Sigmoid colon (tissue), 6 donors: ENCODE measurements at regions not wholly inside any gene's neighbourhood (a gene's known extent, or its start where the extent isn't known, plus 50 kb on each side); places are given as distances from the start of the nearest gene placed in this dataset.

Source experiments
- DNase-seq: peaks from one replicate; pipeline ENCODE4 v3.0.0-alpha.2; 2019
- H3K27ac ChIP-seq, 4 donors: fragments of 200-600 bp; sonication (generic); one replicate each; pipeline ENCODE4 v1.5.1; 2016 to 2019; ENCODE audit warnings: mild to moderate bottlenecking in 1 of 4
- H3K27me3 ChIP-seq, 3 donors: fragments of 200-600 bp; sonication (generic); one replicate each; pipeline ENCODE4 v1.5.1; 2019; ENCODE audit warnings: mild to moderate bottlenecking in 1 of 3
- H3K36me3 ChIP-seq, 4 donors: fragments of 200-600 bp; sonication (generic); one replicate each; pipeline ENCODE4 v1.5.1; 2016 to 2019
- H3K4me1 ChIP-seq, 4 donors: fragments of 200-600 bp; sonication (generic); one replicate each; pipeline ENCODE4 v1.5.1; 2017 to 2019
- H3K4me3 ChIP-seq, 4 donors: fragments of 200-600 bp; sonication (generic); one replicate each; pipeline ENCODE4 v1.5.1; 2017 to 2019; ENCODE audit warnings: mild to moderate bottlenecking in 2 of 4, moderate library complexity in 1 of 4
- H3K9me3 ChIP-seq, 4 donors: fragments of 200-600 bp in 3 of 4; sonication (generic) in 3 of 4; one replicate each; pipeline versions ENCODE4 v1.5.1 to v1.6.1; 2013 to 2019
- CTCF ChIP-seq, 4 experiments: fragments of 450-650 bp in 3 of 4; fragments of 200-600 bp in 1 of 4; IDR thresholded peaks; one replicate each; pipeline ENCODE4 v1.5.1; 2016 to 2019; ENCODE audit warnings: antibody characterized with exemption in 4 of 4, mild to moderate bottlenecking in 3 of 4, moderate library complexity in 2 of 4
- EP300 ChIP-seq, 4 donors: sonication (generic); formaldehyde crosslinking; IDR thresholded peaks; one replicate each; pipeline ENCODE4 v1.6.1; 2017; ENCODE audit warnings: antibody characterized with exemption in 4 of 4
- POLR2A ChIP-seq, 2 donors: fragments of 450-650 bp; IDR thresholded peaks; one replicate each; pipeline ENCODE4 v1.6.1; 2016; ENCODE audit warnings: antibody characterized with exemption in 2 of 2, mild to moderate bottlenecking in 2 of 2, moderate library complexity in 2 of 2
- POLR2AphosphoS5 ChIP-seq, 4 donors: sonication (generic); formaldehyde crosslinking; IDR thresholded peaks; one replicate each; pipeline ENCODE4 v1.6.1; 2017; ENCODE audit warnings: antibody characterized with exemption in 4 of 4
- WGBS, 2 donors: extraction: QIAGEN DNeasy Blood & Tissue Kit; methylation state at CpG; one replicate each; pipeline ENCODE4 v1.1.7; 2013; 5-methylcytosine and 5-hydroxymethylcytosine counted together
- intact Hi-C: fragments of 100-400 bp; cut with DNase I; formaldehyde crosslinking; loops from one replicate; pipeline ENCODE4 v1.15.1; 2023
- donor health status: healthy with polysubstance abuse.
- donor health status: healthy.

GRCh38 chr15:39473298-39473947 is 107.5 kb upstream of the THBS1 start:
- no peak for DNase-seq
- peak overlapping the region; percentile 79 to 95 (median 85) for H3K27ac ChIP-seq
- intact Hi-C loops: loop anchor here (2.0 to 10.0 kb wide), 3 partner anchors 15 to 861 kb away; no protein-coding TSS in a partner anchor
- 67 to 86% methylated on average over 5 of the region's 5 CpGs for WGBS, 2 donors
- no peaks in the 10 kb centered on the region for H3K9me3 ChIP-seq
- H3K4me3 ChIP-seq: no peak overlapping the region
- no peaks in the 10 kb centered on the region for H3K27me3 ChIP-seq
- no peaks in the 10 kb centered on the region for H3K36me3 ChIP-seq
- H3K4me1 ChIP-seq: peaks cover 0 to 46% (median 30%) of the 10 kb centered on the region in 4 donors
- no peak for TF ChIP-seq POLR2A (IDR thresholded peaks at IDR 0.05)
- TF ChIP-seq EP300 (IDR thresholded peaks at IDR 0.05): no peak
- TF ChIP-seq CTCF (IDR thresholded peaks at IDR 0.05): no peak
- TF ChIP-seq POLR2AphosphoS5 (IDR thresholded peaks at IDR 0.05): no peak

- Histone ChIP-seq H3K36me3 (no peaks in the 10 kb centered on the region), H3K4me3 (no peak overlapping the region), H3K27ac (peak overlapping the region; percentile 79 to 95 (median 85)), H3K9me3 (no peaks in the 10 kb centered on the region), H3K27me3 (no peaks in the 10 kb centered on the region), H3K4me1 (peaks cover 0 to 46% (median 30%) of the 10 kb centered on the region in 4 donors)
- no peak for DNase-seq
- intact Hi-C loops: loop anchor here (10.0 kb wide), 2 partner anchors 300 to 860 kb away; no protein-coding TSS in a partner anchor
- 86 to 92% methylated on average over 3 of the region's 3 CpGs for WGBS, 2 donors
- TF ChIP-seq EP300 (IDR thresholded peaks at IDR 0.05) (no peak), CTCF (IDR thresholded peaks at IDR 0.05) (no peak)
These were observed 106.2 kb upstream of the THBS1 start for GRCh38 chr15:39474657-39475056.

GRCh38 chr15:39478996-39479395 is 101.9 kb upstream of the THBS1 start:
- DNase-seq: no peak
- 29 to 65% methylated on average over 3 of the region's 3 CpGs for WGBS, 2 donors
- Histone ChIP-seq H3K27me3 (no peaks in the 10 kb centered on the region), H3K4me3 (no peak overlapping the region), H3K9me3 (no peaks in the 10 kb centered on the region), H3K4me1 (peaks cover 0 to 16% (median 7%) of the 10 kb centered on the region in 4 donors), H3K36me3 (no peaks in the 10 kb centered on the region), H3K27ac (peak overlapping the region in 2 of 4 donors; percentile 1 to 23)
- intact Hi-C loops: loop anchor here (10.0 kb wide), 2 partner anchors 304 to 856 kb away; no protein-coding TSS in a partner anchor
- TF ChIP-seq EP300 (IDR thresholded peaks at IDR 0.05) (no peak), CTCF (IDR thresholded peaks at IDR 0.05) (no peak), POLR2A (IDR thresholded peaks at IDR 0.05) (no peak), POLR2AphosphoS5 (IDR thresholded peaks at IDR 0.05) (no peak)

GRCh38 chr15:39479911-39480310 is 101.0 kb upstream of the THBS1 start:
- Histone ChIP-seq H3K4me1 (peaks cover 0 to 8% (median 0%) of the 10 kb centered on the region in 4 donors), H3K27me3 (no peaks in the 10 kb centered on the region), H3K27ac (no peak overlapping the region), H3K9me3 (no peaks in the 10 kb centered on the region), H3K4me3 (no peak overlapping the region), H3K36me3 (no peaks in the 10 kb centered on the region)
- WGBS, 2 donors: 92 to 93% methylated on average over 2 of the region's 2 CpGs
- intact Hi-C loops: loop anchor here (10.0 kb wide), 2 partner anchors 305 to 855 kb away; no protein-coding TSS in a partner anchor
- DNase-seq: no peak
- TF ChIP-seq POLR2A (IDR thresholded peaks at IDR 0.05) (no peak), CTCF (IDR thresholded peaks at IDR 0.05) (no peak), POLR2AphosphoS5 (IDR thresholded peaks at IDR 0.05) (no peak), EP300 (IDR thresholded peaks at IDR 0.05) (no peak)
